ENCODE measurements at regions not wholly inside any gene's neighbourhood (a gene's known extent, or its start where the extent isn't known, plus 50 kb on each side); places are given as distances from the start of the nearest gene placed in this dataset.

- Histone ChIP-seq H3K36me3 (ENCODE audit: low read length) (no peaks in the 10 kb centered on the region), H3K79me2 (ENCODE audit: insufficient read depth, low read length) (no peaks in the 10 kb centered on the region), H3K4me3 (ENCODE audit: insufficient read depth, low read length, poor library complexity, severe bottlenecking) (no peak overlapping the region), H3K9me3 (ENCODE audit: insufficient read depth, low read length) (no peaks in the 10 kb centered on the region), H3K9me2 (replicated peaks; ENCODE audit: insufficient read depth, low read length) (no peaks in the 10 kb centered on the region), H3K27ac (ENCODE audit: low read depth, low read length) (no peak overlapping the region), H3K9ac (ENCODE audit: low read length) (no peak overlapping the region), H3K4me2 (ENCODE audit: low read depth, low read length, poor library complexity, severe bottlenecking) (no peak overlapping the region), H3K27me3 (ENCODE audit: low read length) (no peaks in the 10 kb centered on the region), H3F3A (ENCODE audit: insufficient read depth) (no peaks in the 10 kb centered on the region), H4K20me1 (ENCODE audit: low read depth, low read length) (no peaks in the 10 kb centered on the region), H2AFZ (ENCODE audit: low read depth, low read length, severe bottlenecking) (no peak overlapping the region)
- TF ChIP-seq EZH2phosphoT487 (conservative IDR thresholded peaks at IDR 0.05; ENCODE audit: low read length): no peak
- no peak for TF ChIP-seq CTCF (IDR thresholded peaks at IDR 0.05; ENCODE audit: insufficient read depth, low read length, poor library complexity, severe bottlenecking)
These were observed 1711.2 kb upstream of the CELF4 start for GRCh38 chr18:39276764-39277163.

- Histone ChIP-seq H3K27ac (ENCODE audit: low read depth, low read length) (no peak overlapping the region), H4K20me1 (ENCODE audit: low read depth, low read length) (no peaks in the 10 kb centered on the region), H3K9me3 (ENCODE audit: insufficient read depth, low read length) (no peaks in the 10 kb centered on the region), H3K4me2 (ENCODE audit: low read depth, low read length, poor library complexity, severe bottlenecking) (no peak overlapping the region), H3K36me3 (ENCODE audit: low read length) (no peaks in the 10 kb centered on the region), H3K27me3 (ENCODE audit: low read length) (no peaks in the 10 kb centered on the region), H3F3A (ENCODE audit: insufficient read depth) (no peaks in the 10 kb centered on the region), H3K9ac (ENCODE audit: low read length) (no peak overlapping the region), H3K4me3 (ENCODE audit: insufficient read depth, low read length, poor library complexity, severe bottlenecking) (no peak overlapping the region), H3K79me2 (ENCODE audit: insufficient read depth, low read length) (no peaks in the 10 kb centered on the region), H2AFZ (ENCODE audit: low read depth, low read length, severe bottlenecking) (no peak overlapping the region), H3K9me2 (replicated peaks; ENCODE audit: insufficient read depth, low read length) (no peaks in the 10 kb centered on the region)
- no peak for TF ChIP-seq CTCF (IDR thresholded peaks at IDR 0.05; ENCODE audit: insufficient read depth, low read length, poor library complexity, severe bottlenecking)
These were observed 1708.9 kb upstream of the CELF4 start for GRCh38 chr18:39274535-39274934.

GRCh38 chr18:39272230-39272629 is 1706.6 kb upstream of the CELF4 start:
- Histone ChIP-seq H3K9me2 (replicated peaks; ENCODE audit: insufficient read depth, low read length) (no peaks in the 10 kb centered on the region), H2AFZ (ENCODE audit: low read depth, low read length, severe bottlenecking) (no peak overlapping the region), H3K79me2 (ENCODE audit: insufficient read depth, low read length) (no peaks in the 10 kb centered on the region), H3K27ac (ENCODE audit: low read depth, low read length) (no peak overlapping the region), H3K27me3 (ENCODE audit: low read length) (no peaks in the 10 kb centered on the region), H3K9ac (ENCODE audit: low read length) (no peak overlapping the region), H3K9me3 (ENCODE audit: insufficient read depth, low read length) (no peaks in the 10 kb centered on the region), H3K36me3 (ENCODE audit: low read length) (no peaks in the 10 kb centered on the region), H3K4me3 (ENCODE audit: insufficient read depth, low read length, poor library complexity, severe bottlenecking) (no peak overlapping the region), H3K4me2 (ENCODE audit: low read depth, low read length, poor library complexity, severe bottlenecking) (no peak overlapping the region), H3F3A (ENCODE audit: insufficient read depth) (no peaks in the 10 kb centered on the region), H4K20me1 (ENCODE audit: low read depth, low read length) (no peaks in the 10 kb centered on the region; the same call in 1 of the 2 replicates)
- no peak for TF ChIP-seq CTCF (IDR thresholded peaks at IDR 0.05; ENCODE audit: insufficient read depth, low read length, poor library complexity, severe bottlenecking)

GRCh38 chr18:39271654-39272053 is 1706.1 kb upstream of the CELF4 start:
- no peaks in the 10 kb centered on the region for H3F3A ChIP-seq (ENCODE audit: insufficient read depth)
- H3K4me3 ChIP-seq (ENCODE audit: insufficient read depth, low read length, poor library complexity, severe bottlenecking): no peak overlapping the region
- no peaks in the 10 kb centered on the region for H3K36me3 ChIP-seq (ENCODE audit: low read length)
- no peaks in the 10 kb centered on the region for H3K79me2 ChIP-seq (ENCODE audit: insufficient read depth, low read length)
- H3K9me3 ChIP-seq (ENCODE audit: insufficient read depth, low read length): no peaks in the 10 kb centered on the region
- no peaks in the 10 kb centered on the region for H3K27me3 ChIP-seq (ENCODE audit: low read length)
- H3K4me2 ChIP-seq (ENCODE audit: low read depth, low read length, poor library complexity, severe bottlenecking): no peak overlapping the region
- no peak overlapping the region for H3K27ac ChIP-seq (ENCODE audit: low read depth, low read length)
- H3K9me2 ChIP-seq (replicated peaks; ENCODE audit: insufficient read depth, low read length): no peaks in the 10 kb centered on the region
- no peak overlapping the region for H2AFZ ChIP-seq (ENCODE audit: low read depth, low read length, severe bottlenecking)
- H4K20me1 ChIP-seq (ENCODE audit: low read depth, low read length): no peaks in the 10 kb centered on the region; the same call in 1 of the 2 replicates
- TF ChIP-seq CTCF (IDR thresholded peaks at IDR 0.05; ENCODE audit: insufficient read depth, low read length, poor library complexity, severe bottlenecking): no peak
- TF ChIP-seq EZH2phosphoT487 (conservative IDR thresholded peaks at IDR 0.05; ENCODE audit: low read length): no peak
- no peak overlapping the region for H3K9ac ChIP-seq (ENCODE audit: low read length)

Measured in SU-DHL-6 (cell line).